ENCODE measurements at regions not wholly inside any gene's neighbourhood (a gene's known extent, or its start where the extent isn't known, plus 50 kb on each side); places are given as distances from the start of the nearest gene placed in this dataset.

DNA sequence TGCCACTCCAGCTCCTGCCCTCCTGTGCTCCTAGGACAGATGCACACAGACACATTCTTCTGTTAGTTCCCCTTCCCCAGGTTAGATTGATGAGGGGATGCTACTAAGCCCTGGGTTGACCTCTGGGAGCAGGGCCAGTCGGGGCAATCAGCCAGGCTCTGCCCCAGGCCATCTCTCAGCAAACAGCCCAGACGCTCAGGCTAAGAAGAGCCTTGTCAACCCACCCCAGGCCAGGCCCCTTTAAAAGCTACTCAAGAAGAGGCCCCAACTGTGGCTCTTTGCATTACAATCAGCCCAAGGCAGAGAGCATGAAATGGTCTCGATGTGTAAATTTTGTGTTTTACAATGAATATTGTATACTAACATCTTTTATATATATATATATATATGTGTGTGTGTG, 107.4 kb downstream of the TFAP2A start:
- Histone ChIP-seq H3K27ac (ENCODE audit: low read depth, low read length) (no peak overlapping the region), H3K36me3 (ENCODE audit: control insufficient read depth in 5 of 5, insufficient read depth in 5 of 5, low read length in 5 of 5) (no peaks in the 10 kb centered on the region), H3K4me1 (ENCODE audit: control insufficient read depth in 5 of 5, insufficient read depth in 5 of 5, low read length in 5 of 5) (no peaks in the 10 kb centered on the region), H3K9me3 (ENCODE audit: control insufficient read depth in 5 of 5, low read length in 5 of 5) (no peaks in the 10 kb centered on the region), H3K4me3 (ENCODE audit: low read depth in 1 of 5, low read length in 5 of 5) (no peak overlapping the region), H3K9ac (ENCODE audit: low read length in 5 of 5) (no peak overlapping the region), H3K27me3 (ENCODE audit: control insufficient read depth in 5 of 5, insufficient read depth in 4 of 5, low read length in 5 of 5) (peaks cover 0 to 5% (median 0%) of the 10 kb centered on the region in 5 donors)

DNA sequence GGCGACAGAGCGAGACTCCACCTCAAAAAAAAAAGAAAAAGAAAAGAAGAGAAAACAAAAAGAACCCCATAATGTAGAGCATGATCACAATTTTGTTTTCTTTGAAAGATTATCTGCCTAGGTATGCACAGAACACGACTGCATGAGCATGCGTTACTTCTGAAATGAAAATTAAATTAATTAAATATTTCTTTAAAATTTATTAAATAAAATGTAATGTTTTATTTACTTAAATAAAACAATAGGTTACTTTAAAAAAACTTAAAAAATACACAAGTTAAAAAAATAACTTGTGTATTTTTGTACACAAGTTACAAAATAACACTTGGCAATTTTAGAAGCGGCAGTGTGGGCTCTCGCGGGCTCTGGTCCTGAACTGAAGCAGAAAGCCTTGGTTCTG, 107.8 kb downstream of the TFAP2A start:
- H3K27me3 ChIP-seq (ENCODE audit: control insufficient read depth in 5 of 5, insufficient read depth in 4 of 5, low read length in 5 of 5): peaks cover 0 to 5% (median 0%) of the 10 kb centered on the region in 5 donors
- no peak overlapping the region for H3K4me3 ChIP-seq (ENCODE audit: low read depth in 1 of 5, low read length in 5 of 5)
- no peaks in the 10 kb centered on the region for H3K4me1 ChIP-seq (ENCODE audit: control insufficient read depth in 5 of 5, insufficient read depth in 5 of 5, low read length in 5 of 5)
- H3K27ac ChIP-seq (ENCODE audit: low read depth, low read length): no peak overlapping the region
- H3K36me3 ChIP-seq (ENCODE audit: control insufficient read depth in 5 of 5, insufficient read depth in 5 of 5, low read length in 5 of 5): no peaks in the 10 kb centered on the region
- H3K9ac ChIP-seq (ENCODE audit: low read length in 5 of 5): no peak overlapping the region
- no peaks in the 10 kb centered on the region for H3K9me3 ChIP-seq (ENCODE audit: control insufficient read depth in 5 of 5, low read length in 5 of 5)

DNA sequence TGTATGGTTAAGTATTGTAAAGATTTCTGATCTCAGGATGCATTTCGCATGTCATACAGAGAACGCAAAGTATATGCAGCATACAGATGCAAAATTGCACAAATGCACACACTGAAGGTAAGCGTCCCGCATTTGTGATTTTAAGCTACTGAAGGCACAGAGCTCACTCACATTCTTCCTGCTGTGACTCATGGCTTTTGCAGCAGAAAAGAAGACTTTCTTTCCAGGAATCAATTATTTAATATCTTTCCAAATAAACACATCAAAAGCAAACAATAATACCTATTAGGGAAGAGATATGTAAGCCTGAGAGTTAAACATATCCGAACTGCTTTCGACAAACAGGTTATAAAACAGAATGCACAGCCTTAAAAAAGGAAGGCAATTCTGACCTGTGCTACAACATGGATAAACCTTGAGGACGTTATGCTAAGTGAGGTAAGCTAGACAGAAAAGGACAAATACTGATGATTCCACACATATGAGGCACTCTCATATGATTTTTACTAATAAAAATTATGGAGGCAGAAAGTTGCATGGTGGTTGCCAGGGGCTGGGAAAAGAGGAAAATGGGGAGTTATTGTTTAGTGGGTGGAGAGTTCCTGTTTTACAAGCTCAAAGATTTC, 109.0 kb downstream of the TFAP2A start:
- Histone ChIP-seq H3K9ac (ENCODE audit: low read length in 5 of 5) (no peak overlapping the region), H3K4me1 (ENCODE audit: control insufficient read depth in 5 of 5, insufficient read depth in 5 of 5, low read length in 5 of 5) (no peaks in the 10 kb centered on the region), H3K9me3 (ENCODE audit: control insufficient read depth in 5 of 5, low read length in 5 of 5) (no peaks in the 10 kb centered on the region), H3K4me3 (ENCODE audit: low read depth in 1 of 5, low read length in 5 of 5) (no peak overlapping the region), H3K27me3 (ENCODE audit: control insufficient read depth in 5 of 5, insufficient read depth in 4 of 5, low read length in 5 of 5) (peaks cover 0 to 2% (median 0%) of the 10 kb centered on the region in 5 donors), H3K36me3 (ENCODE audit: control insufficient read depth in 5 of 5, insufficient read depth in 5 of 5, low read length in 5 of 5) (no peaks in the 10 kb centered on the region), H3K27ac (ENCODE audit: low read depth, low read length) (no peak overlapping the region)

DNA sequence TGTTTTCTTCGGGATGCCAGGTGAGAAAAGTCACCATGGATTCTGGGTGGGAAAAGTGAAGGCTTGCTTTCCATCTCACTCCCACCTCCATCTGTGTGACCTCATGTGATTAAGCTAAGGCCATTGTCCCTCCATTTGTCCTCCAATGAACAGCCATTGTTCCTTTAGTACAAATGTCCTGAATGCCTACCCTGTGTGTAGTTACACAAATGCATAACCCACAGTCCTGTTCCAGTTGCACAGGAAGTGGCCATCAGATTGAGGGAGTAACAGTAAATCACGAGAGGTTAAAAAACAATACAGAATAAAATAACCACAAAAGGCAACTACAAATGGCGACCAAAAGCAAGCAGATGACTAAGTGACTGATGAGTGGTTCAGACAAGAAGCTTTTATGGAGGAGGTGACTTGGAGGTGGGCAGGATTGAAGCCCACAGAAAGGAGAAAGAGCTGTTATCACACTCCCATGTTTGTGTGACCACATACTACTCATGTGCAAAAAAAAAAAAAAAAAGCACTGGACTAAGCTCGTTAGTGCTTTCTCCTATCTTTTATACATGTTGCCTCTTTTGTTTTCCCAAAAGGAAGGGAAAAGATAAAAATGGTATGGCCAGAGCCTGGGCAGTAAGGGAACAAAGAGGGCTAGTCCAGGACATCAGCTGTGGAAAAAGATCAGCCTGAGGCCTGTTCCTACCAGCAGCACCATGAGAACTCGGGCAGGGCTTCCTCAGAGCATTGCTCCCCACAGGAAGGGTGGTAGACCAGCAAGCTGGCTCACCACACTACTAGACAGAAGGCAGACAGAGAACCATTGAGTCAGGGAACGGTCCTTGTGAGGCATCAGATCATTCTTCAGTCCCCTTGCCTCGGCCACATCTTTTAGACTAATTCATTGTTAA, 111.0 kb downstream of the TFAP2A start:
- H3K4me1 ChIP-seq (ENCODE audit: control insufficient read depth in 5 of 5, insufficient read depth in 5 of 5, low read length in 5 of 5): no peaks in the 10 kb centered on the region
- H3K27me3 ChIP-seq (ENCODE audit: control insufficient read depth in 5 of 5, insufficient read depth in 4 of 5, low read length in 5 of 5): no peaks in the 10 kb centered on the region
- H3K36me3 ChIP-seq (ENCODE audit: control insufficient read depth in 5 of 5, insufficient read depth in 5 of 5, low read length in 5 of 5): no peaks in the 10 kb centered on the region
- H3K9ac ChIP-seq (ENCODE audit: low read length in 5 of 5): no peak overlapping the region
- H3K27ac ChIP-seq (ENCODE audit: low read depth, low read length): no peak overlapping the region
- H3K4me3 ChIP-seq (ENCODE audit: low read depth in 1 of 5, low read length in 5 of 5): no peak overlapping the region
- no peaks in the 10 kb centered on the region for H3K9me3 ChIP-seq (ENCODE audit: control insufficient read depth in 5 of 5, low read length in 5 of 5)

DNA sequence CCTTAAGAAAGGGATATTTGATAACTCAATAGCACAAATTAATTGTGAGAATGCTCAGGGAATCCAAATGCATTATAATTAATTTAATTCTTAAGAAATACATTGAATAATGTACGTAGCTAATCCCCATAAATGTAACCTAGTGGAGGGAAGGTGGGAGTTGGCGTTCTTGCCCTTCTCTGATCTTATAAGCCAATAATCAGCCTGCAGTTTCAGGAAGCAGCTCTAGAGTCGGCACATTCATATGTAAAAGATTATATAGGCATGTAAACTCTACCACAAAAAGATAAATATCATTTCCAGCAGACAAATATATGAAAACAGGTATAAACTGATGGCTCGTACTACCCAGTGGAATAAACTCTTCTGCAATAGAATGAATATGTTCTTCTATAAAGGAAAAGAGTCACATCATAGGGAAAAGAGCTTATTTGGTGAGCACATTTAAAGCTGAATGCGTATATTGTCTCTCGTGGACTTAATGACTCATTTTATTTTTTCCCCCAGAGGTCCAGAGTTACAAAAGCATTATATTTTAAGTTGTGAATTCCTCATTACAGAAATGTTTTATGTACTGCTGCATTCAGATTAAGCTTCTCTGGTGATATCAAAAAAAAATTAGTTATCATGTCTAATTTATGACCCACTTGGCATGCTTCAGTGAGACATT, 112.2 kb downstream of the TFAP2A start:
- Histone ChIP-seq H3K27ac (ENCODE audit: low read depth, low read length) (no peak overlapping the region), H3K4me1 (ENCODE audit: control insufficient read depth in 5 of 5, insufficient read depth in 5 of 5, low read length in 5 of 5) (no peaks in the 10 kb centered on the region), H3K9me3 (ENCODE audit: control insufficient read depth in 5 of 5, low read length in 5 of 5) (no peaks in the 10 kb centered on the region), H3K9ac (ENCODE audit: low read length in 5 of 5) (no peak overlapping the region), H3K36me3 (ENCODE audit: control insufficient read depth in 5 of 5, insufficient read depth in 5 of 5, low read length in 5 of 5) (no peaks in the 10 kb centered on the region), H3K27me3 (ENCODE audit: control insufficient read depth in 5 of 5, insufficient read depth in 4 of 5, low read length in 5 of 5) (no peaks in the 10 kb centered on the region), H3K4me3 (ENCODE audit: low read depth in 1 of 5, low read length in 5 of 5) (no peak overlapping the region)

DNA sequence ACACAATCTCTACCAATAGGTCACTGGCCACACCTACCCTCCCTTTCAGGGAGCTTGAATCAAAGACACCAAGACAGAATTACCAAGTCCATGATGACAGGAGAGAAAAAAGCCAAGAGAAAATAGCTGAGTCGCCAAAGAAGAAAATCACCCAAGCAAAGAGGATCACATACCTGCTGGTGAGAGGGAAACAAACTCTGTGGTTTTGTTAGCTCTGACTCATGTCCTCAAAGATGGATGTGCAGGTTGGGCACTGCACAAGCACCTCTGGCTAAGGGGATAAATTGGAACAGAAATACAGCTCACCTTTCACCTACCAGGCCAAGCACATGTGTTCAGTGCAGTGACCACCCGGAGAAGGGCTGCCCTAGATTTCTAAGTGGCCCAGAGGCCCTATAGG, 114.8 kb downstream of the TFAP2A start:
- H3K36me3 ChIP-seq (ENCODE audit: control insufficient read depth in 5 of 5, insufficient read depth in 5 of 5, low read length in 5 of 5): no peaks in the 10 kb centered on the region
- no peaks in the 10 kb centered on the region for H3K9me3 ChIP-seq (ENCODE audit: control insufficient read depth in 5 of 5, low read length in 5 of 5)
- H3K4me1 ChIP-seq (ENCODE audit: control insufficient read depth in 5 of 5, insufficient read depth in 5 of 5, low read length in 5 of 5): no peaks in the 10 kb centered on the region
- H3K9ac ChIP-seq (ENCODE audit: low read length in 5 of 5): no peak overlapping the region
- no peak overlapping the region for H3K4me3 ChIP-seq (ENCODE audit: low read depth in 1 of 5, low read length in 5 of 5)
- no peaks in the 10 kb centered on the region for H3K27me3 ChIP-seq (ENCODE audit: control insufficient read depth in 5 of 5, insufficient read depth in 4 of 5, low read length in 5 of 5)
- H3K27ac ChIP-seq (ENCODE audit: low read depth, low read length): no peak overlapping the region

DNA sequence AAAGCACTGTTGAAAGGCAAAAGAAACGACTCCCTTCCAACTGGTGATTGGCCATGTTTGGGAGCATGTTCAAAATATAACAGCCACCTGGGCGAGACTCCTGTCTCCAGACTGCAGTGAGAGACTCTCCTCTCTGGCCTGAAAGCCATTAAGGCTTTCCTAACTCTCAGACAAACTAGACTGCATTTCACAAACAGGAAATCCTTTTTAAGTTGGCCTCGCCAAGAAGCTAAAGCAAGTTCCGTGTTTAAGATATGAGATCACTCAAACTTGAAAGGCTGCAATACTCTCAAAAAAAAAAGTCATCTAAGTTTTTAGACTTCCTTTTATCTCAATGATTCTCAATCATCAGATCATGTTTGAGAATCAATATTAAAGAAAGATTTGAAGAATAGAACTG, 117.0 kb downstream of the TFAP2A start:
- Histone ChIP-seq H3K36me3 (ENCODE audit: control insufficient read depth in 5 of 5, insufficient read depth in 5 of 5, low read length in 5 of 5) (no peaks in the 10 kb centered on the region), H3K9me3 (ENCODE audit: control insufficient read depth in 5 of 5, low read length in 5 of 5) (no peaks in the 10 kb centered on the region), H3K27ac (ENCODE audit: low read depth, low read length) (no peak overlapping the region), H3K4me3 (ENCODE audit: low read depth in 1 of 5, low read length in 5 of 5) (no peak overlapping the region), H3K27me3 (ENCODE audit: control insufficient read depth in 5 of 5, insufficient read depth in 4 of 5, low read length in 5 of 5) (no peaks in the 10 kb centered on the region), H3K4me1 (ENCODE audit: control insufficient read depth in 5 of 5, insufficient read depth in 5 of 5, low read length in 5 of 5) (no peaks in the 10 kb centered on the region), H3K9ac (ENCODE audit: low read length in 5 of 5) (no peak overlapping the region)

DNA sequence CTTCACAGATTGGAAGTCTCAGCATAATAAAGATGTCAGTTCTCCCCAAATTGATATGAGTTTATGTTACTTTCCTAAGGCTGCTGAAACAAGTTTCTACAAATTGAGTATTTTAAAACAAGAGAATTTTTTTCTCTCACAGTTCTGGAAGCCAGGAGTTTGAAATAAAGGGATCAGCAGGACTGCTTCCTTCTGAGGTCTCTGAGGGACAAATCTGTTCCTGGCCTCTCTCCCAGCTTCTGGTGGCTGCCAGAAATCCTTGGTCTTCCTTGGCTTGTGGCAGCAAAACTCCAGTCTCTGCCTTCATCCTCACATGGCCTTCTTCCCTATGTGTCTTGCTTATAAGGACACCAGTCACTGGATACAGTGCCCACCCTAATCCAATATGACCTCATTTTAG, 136.1 kb downstream of the TFAP2A start:
- Histone ChIP-seq H3K36me3 (ENCODE audit: control insufficient read depth in 5 of 5, insufficient read depth in 5 of 5, low read length in 5 of 5) (no peaks in the 10 kb centered on the region), H3K9ac (ENCODE audit: low read length in 5 of 5) (no peak overlapping the region), H3K9me3 (ENCODE audit: control insufficient read depth in 5 of 5, low read length in 5 of 5) (no peaks in the 10 kb centered on the region), H3K4me3 (ENCODE audit: low read depth in 1 of 5, low read length in 5 of 5) (no peak overlapping the region), H3K27ac (ENCODE audit: low read depth, low read length) (no peak overlapping the region), H3K27me3 (ENCODE audit: control insufficient read depth in 5 of 5, insufficient read depth in 4 of 5, low read length in 5 of 5) (no peaks in the 10 kb centered on the region), H3K4me1 (ENCODE audit: control insufficient read depth in 5 of 5, insufficient read depth in 5 of 5, low read length in 5 of 5) (peaks cover 0 to 10% (median 7%) of the 10 kb centered on the region in 5 donors)

DNA sequence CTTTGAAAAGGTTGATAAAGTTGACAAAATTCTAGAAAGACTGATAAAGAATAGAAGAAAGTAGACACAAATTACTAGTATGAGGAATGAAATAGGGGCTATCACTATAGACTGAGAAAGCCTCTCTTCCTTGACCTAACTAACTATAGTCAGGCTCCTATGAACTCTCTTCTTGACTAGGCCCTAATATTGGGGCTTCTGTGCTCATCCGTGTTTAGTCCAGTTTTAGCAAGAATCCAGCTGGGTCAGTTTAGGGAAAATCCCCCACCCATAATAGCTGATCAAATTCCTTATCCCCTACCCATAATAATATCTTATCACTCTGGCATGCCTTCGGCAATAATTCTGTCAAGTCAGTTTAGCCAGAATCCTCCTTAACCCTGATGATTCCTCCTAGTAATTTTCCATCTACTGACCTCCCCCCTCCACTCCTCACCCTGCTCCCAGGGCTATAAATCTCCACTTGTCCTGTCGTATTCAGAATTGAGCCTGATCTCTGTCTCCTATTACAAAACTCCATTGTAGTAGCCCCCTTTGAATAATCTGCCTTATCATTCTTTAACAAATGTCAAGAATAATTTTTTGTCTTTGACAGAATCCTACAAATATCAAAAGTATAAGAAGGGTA, 138.1 kb downstream of the TFAP2A start:
- Histone ChIP-seq H3K36me3 (ENCODE audit: control insufficient read depth in 5 of 5, insufficient read depth in 5 of 5, low read length in 5 of 5) (no peaks in the 10 kb centered on the region), H3K27ac (ENCODE audit: low read depth, low read length) (no peak overlapping the region), H3K9ac (ENCODE audit: low read length in 5 of 5) (no peak overlapping the region), H3K9me3 (ENCODE audit: control insufficient read depth in 5 of 5, low read length in 5 of 5) (no peaks in the 10 kb centered on the region), H3K4me1 (ENCODE audit: control insufficient read depth in 5 of 5, insufficient read depth in 5 of 5, low read length in 5 of 5) (peaks cover 0 to 10% (median 7%) of the 10 kb centered on the region in 5 donors), H3K27me3 (ENCODE audit: control insufficient read depth in 5 of 5, insufficient read depth in 4 of 5, low read length in 5 of 5) (no peaks in the 10 kb centered on the region), H3K4me3 (ENCODE audit: low read depth in 1 of 5, low read length in 5 of 5) (no peak overlapping the region)

DNA sequence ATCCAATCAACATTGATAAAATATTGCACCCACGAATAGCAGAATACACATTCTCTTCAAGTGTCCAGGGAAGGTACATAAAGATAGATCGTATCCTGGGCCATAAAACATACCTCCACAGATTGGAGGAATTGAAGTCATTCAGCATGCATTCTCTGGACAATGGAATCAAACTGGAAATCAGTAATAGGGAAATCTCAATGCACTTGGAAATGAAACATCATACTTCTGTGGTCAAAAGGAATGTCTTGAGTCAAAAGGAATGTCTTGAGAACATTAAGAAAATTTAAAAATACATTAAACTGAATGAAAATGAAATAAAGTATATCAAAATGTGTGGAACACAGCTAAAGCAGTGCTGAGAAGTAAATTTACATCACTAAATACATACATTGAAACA, 138.8 kb downstream of the TFAP2A start:
- Histone ChIP-seq H3K9me3 (ENCODE audit: control insufficient read depth in 5 of 5, low read length in 5 of 5) (no peaks in the 10 kb centered on the region), H3K36me3 (ENCODE audit: control insufficient read depth in 5 of 5, insufficient read depth in 5 of 5, low read length in 5 of 5) (no peaks in the 10 kb centered on the region), H3K4me3 (ENCODE audit: low read depth in 1 of 5, low read length in 5 of 5) (no peak overlapping the region), H3K4me1 (ENCODE audit: control insufficient read depth in 5 of 5, insufficient read depth in 5 of 5, low read length in 5 of 5) (peaks cover 0 to 10% (median 7%) of the 10 kb centered on the region in 5 donors), H3K27me3 (ENCODE audit: control insufficient read depth in 5 of 5, insufficient read depth in 4 of 5, low read length in 5 of 5) (no peaks in the 10 kb centered on the region), H3K9ac (ENCODE audit: low read length in 5 of 5) (no peak overlapping the region), H3K27ac (ENCODE audit: low read depth, low read length) (no peak overlapping the region)

Measured in subcutaneous abdominal adipose tissue (tissue), 5 donors.